ENCODE measurements at regions not wholly inside any gene's neighbourhood (a gene's known extent, or its start where the extent isn't known, plus 50 kb on each side); places are given as distances from the start of the nearest gene placed in this dataset.

- FAIRE-seq, result no peak
- no peak for DNase-seq (ENCODE audit: low spot score in 2 of 2)
Measured at GRCh38 chr5:121292664-121293063, 559.0 kb upstream of the FTMT start.

- DNase-seq (ENCODE audit: low spot score in 2 of 2) (no peak), FAIRE-seq (no peak)
Measured at GRCh38 chr5:121296356-121296755, 555.3 kb upstream of the FTMT start.

DNA sequence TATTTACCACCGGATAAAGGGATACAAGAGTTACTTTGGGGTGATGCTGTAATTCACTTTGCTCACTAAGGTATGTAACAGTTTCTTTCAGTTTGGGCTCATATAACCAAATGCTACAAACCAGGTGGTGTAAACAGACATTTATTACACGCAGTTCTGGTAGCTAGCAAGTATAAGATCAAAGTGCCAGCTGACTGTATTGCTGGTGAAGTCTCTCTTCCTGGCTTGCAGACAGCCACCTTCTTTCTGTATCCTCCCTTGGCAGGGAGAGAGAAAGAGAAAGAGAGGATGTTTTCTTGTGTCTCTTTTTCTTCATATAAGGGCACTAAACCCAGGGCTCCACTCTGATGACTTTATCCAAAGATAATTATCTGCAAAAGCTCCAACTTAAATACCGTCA is 552.5 kb upstream of the FTMT start:
- FAIRE-seq, result no peak
- no peak for DNase-seq (ENCODE audit: low spot score in 2 of 2)

DNA sequence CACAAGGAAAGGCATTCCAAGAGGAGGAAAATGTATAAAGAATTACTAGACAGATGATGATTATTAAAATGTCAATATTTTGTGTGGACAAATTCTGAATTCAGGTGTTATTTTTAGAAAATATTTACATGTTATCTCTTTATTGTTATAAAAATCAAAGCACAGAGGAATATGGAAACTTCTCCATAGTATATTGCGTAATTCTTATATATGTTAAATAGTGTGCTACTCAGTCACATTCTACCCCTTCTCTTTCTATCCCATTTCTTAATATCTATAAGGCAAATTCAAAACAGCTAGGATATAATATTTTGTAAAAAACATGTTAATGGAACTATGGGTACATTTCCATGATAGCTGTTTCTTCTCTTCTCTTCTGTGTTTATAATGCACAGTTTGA is 546.8 kb upstream of the FTMT start:
- FAIRE-seq (no peak), DNase-seq (ENCODE audit: low spot score in 2 of 2) (no peak)

DNA sequence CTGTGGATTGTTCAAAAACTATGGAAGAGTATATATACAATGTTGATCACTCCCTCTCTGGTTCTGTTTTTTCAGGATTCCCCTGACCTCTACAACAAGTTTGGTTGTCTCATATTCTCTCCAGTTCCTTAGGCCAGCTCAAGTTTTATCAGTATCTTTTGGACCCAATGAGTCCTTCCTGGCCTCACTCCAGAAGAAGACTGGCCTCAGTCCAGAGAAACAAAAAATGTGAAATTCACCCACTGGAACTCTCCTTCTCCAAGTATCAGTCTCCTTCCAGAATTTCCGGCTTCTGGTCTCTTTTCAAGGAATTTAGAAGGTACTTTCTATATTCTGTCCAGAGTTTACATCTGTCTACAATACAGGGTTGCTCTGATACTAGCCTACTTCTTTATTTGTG is 537.8 kb upstream of the FTMT start:
- FAIRE-seq (no peak), DNase-seq (ENCODE audit: low spot score in 2 of 2) (no peak)

DNA sequence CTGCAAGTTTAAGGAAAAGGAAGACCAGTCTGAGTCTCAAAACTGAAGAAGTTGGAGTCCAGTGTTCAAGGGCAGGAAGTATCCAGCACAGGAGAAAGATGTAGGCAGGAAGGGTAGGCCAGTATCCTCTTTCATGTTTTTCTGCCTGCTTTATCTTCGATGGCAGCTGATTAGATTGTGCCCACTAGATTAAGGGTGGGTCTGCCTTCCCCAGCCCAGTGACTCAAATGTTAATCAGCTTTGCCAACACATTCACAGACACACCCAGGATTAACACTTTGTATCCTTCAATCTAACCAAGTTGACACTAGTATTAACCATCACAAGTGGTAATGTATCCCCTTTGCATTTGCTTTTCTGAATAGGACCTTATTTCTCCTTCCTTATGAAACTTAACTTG is 535.9 kb upstream of the FTMT start:
- no peak for FAIRE-seq
- DNase-seq (ENCODE audit: low spot score in 2 of 2), result no peak

DNA sequence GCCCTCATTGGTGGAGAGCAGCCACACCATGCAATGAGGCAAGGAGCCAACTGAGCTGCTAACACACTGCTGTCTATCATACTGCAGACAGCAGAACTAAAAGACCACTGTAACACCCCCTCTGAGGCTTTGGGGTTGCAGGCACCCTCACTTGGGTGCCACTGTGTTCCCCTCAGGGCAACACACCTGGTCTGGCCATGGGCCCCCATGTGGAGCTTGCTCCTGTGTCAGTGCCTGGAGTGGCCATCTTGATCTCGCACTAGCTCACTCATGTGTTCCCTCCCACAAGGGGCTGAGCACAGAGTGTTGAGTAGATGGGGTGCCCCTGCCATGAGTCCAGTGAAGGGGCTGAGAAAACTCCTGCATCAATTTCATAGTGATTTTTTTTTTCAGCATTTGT is 532.4 kb upstream of the FTMT start:
- FAIRE-seq, result no peak
- no peak for DNase-seq (ENCODE audit: low spot score in 2 of 2)

DNA sequence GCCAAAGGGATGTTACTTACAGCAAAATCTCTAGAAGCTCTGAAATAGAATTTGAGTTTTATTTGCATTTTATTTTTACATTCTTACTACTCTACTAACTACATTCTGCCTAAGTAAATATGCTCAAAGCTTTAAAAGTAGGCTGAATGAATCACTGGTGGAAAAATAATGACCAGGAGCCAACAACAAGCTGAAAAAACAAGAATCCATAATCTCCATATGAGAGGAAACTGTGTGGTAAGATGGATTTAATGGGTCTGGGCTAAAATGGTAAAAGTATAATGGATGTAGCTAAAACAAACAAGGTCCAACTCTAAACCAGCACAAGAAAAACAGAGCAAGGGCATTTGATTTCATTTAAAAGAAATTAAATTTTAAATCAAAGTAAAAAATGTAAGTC is 525.8 kb upstream of the FTMT start:
- DNase-seq (ENCODE audit: low spot score in 2 of 2), result no peak

GRCh38 chr5:121350181-121350930 is 501.3 kb upstream of the FTMT start:
- DNase-seq (ENCODE audit: low spot score in 2 of 2), result no peak
- FAIRE-seq, result no peak

More for the DNA sequence above, 525.8 kb upstream of the FTMT start:
- FAIRE-seq, result no peak

DNA sequence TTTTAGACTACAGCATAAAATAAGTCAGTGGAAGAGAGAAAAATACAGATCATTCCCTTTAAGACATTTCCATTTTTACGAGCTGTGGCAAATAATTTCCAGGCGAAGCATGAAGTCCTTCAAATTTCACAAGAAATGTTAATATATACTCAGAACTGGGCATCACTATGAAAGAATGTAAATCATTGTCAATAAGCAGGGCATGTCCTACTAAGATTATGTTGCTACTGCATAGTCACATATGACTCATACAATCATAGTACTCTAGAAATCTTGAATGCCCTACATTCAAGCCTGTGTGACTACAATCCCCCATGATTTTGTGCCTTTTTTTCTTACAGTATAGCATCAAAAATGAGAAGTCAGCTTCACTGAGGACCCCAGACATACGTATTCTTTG is 485.2 kb upstream of the FTMT start:
- no peak for FAIRE-seq
- no peak for DNase-seq (ENCODE audit: low spot score in 2 of 2)

DNA sequence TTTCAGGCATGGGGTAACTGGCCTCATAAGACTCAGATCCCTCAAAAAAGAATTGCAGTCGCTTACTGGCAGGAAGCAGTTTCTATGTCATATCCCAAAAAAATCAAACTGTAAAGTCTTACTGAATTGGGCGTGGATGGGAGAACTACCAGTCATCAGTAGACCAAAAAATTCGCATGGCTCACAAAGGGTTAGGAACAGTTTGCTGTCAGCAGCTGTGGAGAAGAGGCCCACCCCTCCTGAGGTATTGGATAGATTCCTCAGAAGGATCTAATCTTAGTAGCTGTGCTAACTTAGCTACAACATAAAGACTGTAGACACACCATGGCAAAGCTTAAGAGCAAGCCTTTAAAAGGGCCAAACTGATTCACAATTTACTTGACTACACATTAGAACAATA is 478.3 kb upstream of the FTMT start:
- DNase-seq (ENCODE audit: low spot score in 2 of 2) (no peak), FAIRE-seq (no peak)

- FAIRE-seq (no peak), DNase-seq (ENCODE audit: low spot score in 2 of 2) (no peak)
Measured at GRCh38 chr5:121377461-121377860, 474.2 kb upstream of the FTMT start.

GRCh38 chr5:121378046-121378445 is 473.6 kb upstream of the FTMT start:
- no peak for FAIRE-seq
- no peak for DNase-seq (ENCODE audit: low spot score in 2 of 2)

- DNase-seq (ENCODE audit: low spot score in 2 of 2) (no peak), FAIRE-seq (no peak)
Measured at GRCh38 chr5:121378559-121379359, 472.9 kb upstream of the FTMT start.

- DNase-seq (ENCODE audit: low spot score in 2 of 2) (no peak), FAIRE-seq (no peak)
Measured at GRCh38 chr5:121380066-121380465, 471.6 kb upstream of the FTMT start.

DNA sequence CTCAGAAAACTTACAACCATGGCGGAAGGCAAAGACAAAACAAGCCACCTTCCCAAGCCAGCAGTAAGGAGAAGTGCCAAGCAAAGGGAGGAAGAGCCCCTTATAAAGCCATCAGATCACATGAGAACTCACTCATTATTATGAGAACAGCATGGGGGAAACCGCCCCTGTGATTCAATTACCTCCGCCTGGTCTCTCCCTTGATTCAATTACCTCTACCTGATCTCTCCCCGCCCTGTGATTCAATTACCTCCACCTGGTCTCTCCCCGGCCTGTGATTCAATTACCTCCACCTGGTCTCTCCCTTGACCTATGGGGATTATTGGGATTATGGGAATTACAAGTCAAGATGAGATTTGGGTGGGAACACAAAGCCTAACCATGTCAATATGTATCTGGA is 467.3 kb upstream of the FTMT start:
- FAIRE-seq, result no peak
- DNase-seq (ENCODE audit: low spot score in 2 of 2), result no peak

DNA sequence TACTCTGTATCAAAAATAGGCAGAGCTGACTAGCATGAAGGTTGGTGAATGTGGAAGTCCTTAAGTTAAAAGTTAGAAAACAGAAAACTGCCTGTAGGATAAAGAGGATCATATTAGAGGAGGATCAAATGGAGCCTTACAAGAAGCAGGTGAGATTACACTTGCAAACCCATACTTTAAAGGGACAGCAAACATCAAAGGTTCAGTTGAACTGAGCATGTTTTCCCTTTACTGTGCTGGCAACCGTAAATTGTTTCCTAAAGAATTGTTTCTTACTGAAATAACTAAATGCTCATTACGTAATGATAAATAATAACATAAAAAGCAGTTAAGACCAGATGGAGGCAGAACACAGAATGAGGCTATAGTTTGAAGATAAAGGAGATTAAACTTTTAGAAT is 465.3 kb upstream of the FTMT start:
- DNase-seq (ENCODE audit: low spot score in 2 of 2) (no peak), FAIRE-seq (no peak)

DNA sequence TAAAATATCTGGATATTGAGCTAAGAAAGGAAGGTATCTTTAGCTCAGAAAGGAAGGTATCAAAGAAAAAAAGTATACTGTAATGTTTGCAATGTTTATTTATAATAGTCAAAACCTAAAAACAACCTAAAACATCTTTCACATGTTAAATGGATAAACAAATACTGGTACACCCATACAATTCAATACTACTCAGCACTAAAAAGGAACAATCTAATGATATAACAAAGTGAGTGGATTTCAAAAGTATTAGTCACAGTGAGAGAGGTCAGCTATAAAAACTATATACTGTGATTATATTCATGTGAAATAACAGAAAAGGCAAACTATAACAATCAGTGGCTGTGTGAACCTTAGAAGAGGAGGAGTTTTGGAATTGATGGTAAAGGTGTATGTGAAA is 455.0 kb upstream of the FTMT start:
- FAIRE-seq, result no peak
- DNase-seq (ENCODE audit: low spot score in 2 of 2), result no peak

- FAIRE-seq, result no peak
- DNase-seq (ENCODE audit: low spot score in 2 of 2), result no peak
Measured at GRCh38 chr5:121399879-121400278, 451.8 kb upstream of the FTMT start.

DNA sequence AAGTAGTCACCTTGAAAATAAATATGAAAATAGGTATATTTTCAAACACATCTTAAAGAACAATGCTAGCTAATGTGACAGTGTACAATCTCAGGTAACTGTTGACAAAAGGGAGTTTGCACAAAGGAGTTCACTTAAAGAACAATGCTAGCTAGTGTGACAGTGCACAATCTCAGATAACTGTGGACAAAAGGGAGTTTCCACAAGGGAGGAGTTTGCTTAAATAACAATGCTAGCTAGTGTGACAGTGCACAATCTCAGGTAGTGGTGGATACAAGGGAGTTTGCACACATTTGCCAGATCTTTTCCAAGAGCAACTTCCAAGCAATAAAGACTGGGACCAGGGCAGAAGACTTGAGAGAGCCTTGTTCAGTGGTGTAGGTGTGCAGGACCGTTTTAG is 442.9 kb upstream of the FTMT start:
- FAIRE-seq (no peak), DNase-seq (ENCODE audit: low spot score in 2 of 2) (no peak)

DNA sequence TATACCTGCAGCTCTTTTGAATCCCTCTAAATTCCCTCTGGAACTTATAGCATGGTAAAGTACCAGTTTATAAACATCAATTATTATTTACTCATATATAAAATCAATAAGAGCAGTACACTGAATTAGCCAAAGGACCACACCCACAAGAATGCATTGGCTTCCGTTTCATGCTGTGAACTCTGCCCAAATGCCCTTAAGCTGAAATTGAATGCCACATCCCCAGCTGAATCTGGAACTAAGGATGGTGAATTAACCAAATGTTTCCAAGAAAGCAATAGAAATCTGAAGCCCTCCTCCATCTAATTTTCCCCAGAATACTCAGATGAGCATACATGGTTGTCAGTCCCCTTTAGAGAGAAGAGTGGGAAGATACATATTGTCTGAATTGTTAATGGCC is 436.4 kb upstream of the FTMT start:
- FAIRE-seq, result no peak
- DNase-seq (ENCODE audit: low spot score in 2 of 2), result no peak

- FAIRE-seq (no peak), DNase-seq (ENCODE audit: low spot score in 2 of 2) (no peak)
Measured at GRCh38 chr5:121421646-121422045, 430.0 kb upstream of the FTMT start.

All from frontal cortex (tissue), 3 donors.